GM12878 (cell line): ENCODE measurements at regions not wholly inside any gene's neighbourhood (a gene's known extent, or its start where the extent isn't known, plus 50 kb on each side); places are given as distances from the start of the nearest gene placed in this dataset.

Experiments used
- ATAC-seq: fragments of 200-7000 bp; cut with Tn5 transposase; 3 replicates; pipeline ENCODE4 v1.9.1; 2020; ENCODE audit warnings: mild to moderate bottlenecking, moderate library complexity
- BruUV-seq: library from RNA; stranded (reverse); fragments of 400-500 nt; replicated peaks from 2 replicates; lab custom pipeline; 2021; lab: Mats Ljungman, UMichigan
- CTCF ChIA-PET: fragments of 300-600 bp; sonication (Branson Sonifier 250); formaldehyde crosslinking; extraction: SDS; loops from one replicate; lab custom pipeline; 2021; ENCODE audit warnings: inconsistent platforms; lab: Yijun Ruan, JAX
- POLR2A ChIA-PET: fragments of 350-600 bp; formaldehyde crosslinking; extraction: SDS; loops from one replicate; lab custom pipeline; 2021; ENCODE audit warnings: inconsistent platforms; lab: Charles Lee
- RAD21 ChIA-PET: fragments of 300-600 bp; sonication (Branson Sonifier 250); formaldehyde crosslinking; loops from one replicate; lab custom pipeline; 2023; ENCODE audit warnings: antibody characterized with exemption; ENCODE audit not compliant: unreplicated experiment; lab: Charles Lee
- SMC1A ChIA-PET: fragments of 300-600 bp; sonication (Branson Sonifier 250); formaldehyde crosslinking; loops from one replicate; lab custom pipeline; 2023; ENCODE audit not compliant: unreplicated experiment, uncharacterized antibody; lab: Charles Lee
- DNase-seq: peaks from one replicate; pipeline ENCODE4 v3.0.0-alpha.2; 2011; ENCODE audit warnings: low read depth, low spot score
- FAIRE-seq: peaks from 3 replicates; lab custom pipeline; 2011; peaks lifted over from hg19 to GRCh38; lab: Jason Lieb, UNC
- H2AFZ ChIP-seq: 2 replicates; pipeline ENCODE4 v1.6.0; 2011; ENCODE audit warnings: low read depth, low read length, control low read depth; ENCODE audit not compliant: control insufficient read depth
- H3K27ac ChIP-seq: 2 replicates; pipeline ENCODE4 v1.5.1; 2011; ENCODE audit warnings: control low read depth; ENCODE audit not compliant: control insufficient read depth, insufficient read depth
- H3K27me3 ChIP-seq, 2 experiments: replicated peaks in 1 of 2; 2 replicates each; pipeline versions ENCODE4 v1.6.0 to v1.6.1; 2011; ENCODE audit warnings: low read length in 1 of 2; ENCODE audit not compliant: control insufficient read depth in 2 of 2, insufficient read depth in 2 of 2
- H3K36me3 ChIP-seq, 2 experiments: 2 replicates each; pipeline ENCODE4 v1.5.1; 2011; ENCODE audit warnings: low read length in 1 of 2; ENCODE audit not compliant: control insufficient read depth in 2 of 2, insufficient read depth in 2 of 2
- H3K4me1 ChIP-seq: 2 replicates; pipeline ENCODE4 v1.6.1; 2011; ENCODE audit warnings: mild to moderate bottlenecking, low read length, moderate library complexity, mixed read lengths; ENCODE audit not compliant: control insufficient read depth, insufficient read depth
- H3K4me2 ChIP-seq: 2 replicates; pipeline ENCODE4 v1.6.0; 2011; ENCODE audit warnings: control low read depth; ENCODE audit not compliant: control insufficient read depth, insufficient read depth
- H3K4me3 ChIP-seq: fragments of 200-600 bp; sonication (generic); 2 replicates; pipeline ENCODE4 v1.5.1; 2016
- H3K79me2 ChIP-seq: 2 replicates; pipeline ENCODE4 v1.6.0; 2011; ENCODE audit warnings: low read length; ENCODE audit not compliant: control insufficient read depth, insufficient read depth
- H3K9ac ChIP-seq: 2 replicates; pipeline ENCODE4 v1.8.0; 2011; ENCODE audit warnings: low read length, control low read depth, mixed read lengths; ENCODE audit not compliant: control insufficient read depth, insufficient read depth
- H3K9me3 ChIP-seq: replicated peaks from 3 replicates; pipeline ENCODE4 v1.5.1; 2011; ENCODE audit warnings: mild to moderate bottlenecking, low read length; ENCODE audit not compliant: control insufficient read depth, insufficient read depth
- H4K20me1 ChIP-seq: 2 replicates; pipeline ENCODE4 v1.6.0; 2011; ENCODE audit not compliant: control insufficient read depth, insufficient read depth
- ATF7 ChIP-seq: fragments of 450-650 bp; IDR thresholded peaks from 2 replicates; pipeline ENCODE4 v1.6.1; 2016; ENCODE audit warnings: low read depth, mild to moderate bottlenecking
- FOXK2 ChIP-seq: fragments of 450-650 bp; IDR thresholded peaks from 2 replicates; pipeline ENCODE4 v1.6.1; 2017; ENCODE audit warnings: mild to moderate bottlenecking, moderate library complexity
- HCFC1 ChIP-seq: fragments of 150-350 bp; IDR thresholded peaks from 2 replicates; pipeline ENCODE4 v1.6.1; 2014; ENCODE audit warnings: low read length
- IRF5 ChIP-seq: fragments of 450-650 bp; IDR thresholded peaks from 2 replicates; pipeline ENCODE4 v1.6.1; 2017; ENCODE audit warnings: borderline replicate concordance
- JUNB ChIP-seq: IDR thresholded peaks from 2 replicates; pipeline ENCODE4 v1.6.1; 2016; ENCODE audit warnings: antibody characterized with exemption, mild to moderate bottlenecking
- PRDM15 ChIP-seq: fragments of 450-650 bp; formaldehyde crosslinking; IDR thresholded peaks from 2 replicates; pipeline ENCODE4 v1.4.0; 2020; ENCODE audit warnings: mild to moderate bottlenecking, moderate library complexity
- SMAD5 ChIP-seq: IDR thresholded peaks from 2 replicates; pipeline ENCODE4 v1.6.1; 2016; ENCODE audit warnings: antibody characterized with exemption, low read depth
- STAT3 ChIP-seq: IDR thresholded peaks from 2 replicates; pipeline ENCODE4 v1.6.1; 2011; ENCODE audit warnings: low read depth, low read length, improper control_type of control experiment
- USF2 ChIP-seq: IDR thresholded peaks from 2 replicates; pipeline ENCODE4 v1.6.1; 2011; ENCODE audit warnings: low read depth, low read length, improper control_type of control experiment, borderline replicate concordance
- ZNF274 ChIP-seq: IDR thresholded peaks from one replicate; pipeline ENCODE4 v1.8.0; 2011; ENCODE audit not compliant: insufficient read length, insufficient read depth
- WGBS: methylation state at CpG from one replicate; pipeline ENCODE4 v1.1.6; 2016; ENCODE audit warnings: low lambda C conversion rate; ENCODE audit not compliant: insufficient replicate concordance, insufficient coverage; ENCODE audit errors: missing lambda C conversion rate; 5-methylcytosine and 5-hydroxymethylcytosine counted together
- in situ Hi-C: fragments of 300-500 bp; cut with MboI; formaldehyde crosslinking; loops from 9 replicates; pipeline ENCODE4 v1.14.3; 2018; ENCODE audit warnings: mixed read lengths
- intact Hi-C: fragments of 100-400 bp; cut with micrococcal nuclease; formaldehyde crosslinking; loops from one replicate; pipeline ENCODE4 v1.14.2; 2022; ENCODE audit not compliant: unreplicated experiment

GRCh38 chr2:12651641-12652040 is 65.1 kb upstream of the TRIB2 start:
- Histone ChIP-seq H3K79me2 (no peaks in the 10 kb centered on the region), H2AFZ (no peak overlapping the region), H3K4me3 (no peak overlapping the region), H3K27me3 (0 out of 4 replicates have a peak, but pooled peaks cover 0 to 2% of the 10 kb centered on the region in 2 experiments), H3K27ac (no peak overlapping the region), H4K20me1 (no peaks in the 10 kb centered on the region), H3K9ac (no peak overlapping the region), H3K4me1 (no peaks in the 10 kb centered on the region), H3K36me3 (no peaks in the 10 kb centered on the region), H3K9me3 (no peaks in the 10 kb centered on the region; the same call in 2 of the 3 replicates), H3K4me2 (no peak overlapping the region)
- ChIA-PET POLR2A (interaction anchor here (0.5 kb wide), 1 partner anchor 417 kb away, joined by 3 read pairs; no protein-coding TSS in a partner anchor), RAD21 (no interaction called here), SMC1A (interaction anchor here (0.6 kb wide), 1 partner anchor 51 kb away, joined by 3 read pairs; no protein-coding TSS in a partner anchor), CTCF (interaction anchor here (1.8 kb wide), 1 partner anchor 9 kb away, joined by 6 read pairs; no protein-coding TSS in a partner anchor)
- ATAC-seq (no peak), DNase-seq (no peak), FAIRE-seq (no peak)
- intact Hi-C loops (no loop called here), in situ Hi-C loops (no loop called here)
- TF ChIP-seq USF2 (no peak), JUNB (no peak), ATF7 (no peak), ZNF274 (no peak), STAT3 (no peak), PRDM15 (CRISPR knock-in tag) (no peak), HCFC1 (no peak), SMAD5 (no peak), IRF5 (no peak), FOXK2 (no peak)
- BruUV-seq, result no TSS peak
- WGBS, result 68% methylated on average over 8 of the region's 8 CpGs
